HEK293 (cell line): ENCODE measurements at regions not wholly inside any gene's neighbourhood (a gene's known extent, or its start where the extent isn't known, plus 50 kb on each side); places are given as distances from the start of the nearest gene placed in this dataset.

Experiments used
- CTCF ChIA-PET: fragments of 350-600 bp; formaldehyde crosslinking; extraction: SDS; loops from one replicate; lab custom pipeline; 2021; ENCODE audit warnings: antibody characterized with exemption; lab: Yijun Ruan, JAX
- POLR2A ChIA-PET: fragments of 300-600 bp; formaldehyde crosslinking; extraction: SDS; loops from one replicate; lab custom pipeline; 2020; ENCODE audit warnings: antibody characterized with exemption, inconsistent platforms; lab: Yijun Ruan, JAX
- H3K27ac ChIP-seq: fragments of 200-500 bp; sonication (Bioruptor generic); 2 replicates; pipeline ENCODE4 v1.5.1; 2014; ENCODE audit warnings: low read depth, low read length, control low read depth, inconsistent platforms; ENCODE audit errors: extremely low read depth
- H3K36me3 ChIP-seq, 2 experiments: fragments of 200-500 bp in 1 of 2; sonication (Bioruptor generic) in 1 of 2; 1 replicate in 1 of 2; 2 replicates in 1 of 2; pipeline ENCODE4 v1.5.1; 2014 to 2017; ENCODE audit warnings: inconsistent platforms in 2 of 2, low read length in 2 of 2; ENCODE audit not compliant: control insufficient read depth in 2 of 2, insufficient read depth in 1 of 2
- H3K4me1 ChIP-seq: fragments of 200-500 bp; sonication (Bioruptor generic); 2 replicates; pipeline ENCODE4 v1.5.1; 2014; ENCODE audit warnings: mild to moderate bottlenecking, low read length, inconsistent platforms; ENCODE audit not compliant: control insufficient read depth, insufficient read depth
- H3K4me3 ChIP-seq: 2 replicates; pipeline ENCODE4 v1.5.1; 2011; ENCODE audit warnings: low read depth, mild to moderate bottlenecking, control low read depth, low read length, moderate library complexity
- H3K9me3 ChIP-seq: fragments of 200-500 bp; sonication (Bioruptor generic); 2 replicates; pipeline ENCODE4 v1.5.1; 2014; ENCODE audit warnings: low read depth, low read length, inconsistent platforms; ENCODE audit not compliant: control insufficient read depth, insufficient read depth
- BCL11A ChIP-seq: fragments of 450-650 bp; formaldehyde crosslinking; IDR thresholded peaks from 2 replicates; pipeline ENCODE4 v1.5.1; 2016; ENCODE audit warnings: low read depth, missing biosample characterization, missing genetic modification characterization
- SCRT2 ChIP-seq: fragments of 450-650 bp; formaldehyde crosslinking; IDR thresholded peaks from 2 replicates; pipeline ENCODE4 v1.5.1; 2016; ENCODE audit warnings: missing biosample characterization, missing genetic modification characterization
- ZBTB20 ChIP-seq: fragments of 450-650 bp; formaldehyde crosslinking; IDR thresholded peaks from 2 replicates; pipeline ENCODE4 v1.5.1; 2016; ENCODE audit warnings: missing biosample characterization, missing genetic modification characterization
- ZBTB8A ChIP-seq: fragments of 450-650 bp; formaldehyde crosslinking; IDR thresholded peaks from 2 replicates; pipeline ENCODE4 v1.5.1; 2016; ENCODE audit warnings: missing biosample characterization, missing genetic modification characterization
- ZFHX2 ChIP-seq: fragments of 450-650 bp; formaldehyde crosslinking; conservative IDR thresholded peaks from 2 replicates; pipeline ENCODE4 v1.5.1; 2016; ENCODE audit warnings: missing biosample characterization, missing genetic modification characterization
- ZNF112 ChIP-seq: fragments of 450-650 bp; formaldehyde crosslinking; IDR thresholded peaks from 2 replicates; pipeline ENCODE4 v1.5.0; 2017; ENCODE audit warnings: missing biosample characterization, missing genetic modification characterization
- ZNF211 ChIP-seq: fragments of 450-650 bp; formaldehyde crosslinking; IDR thresholded peaks from 2 replicates; pipeline ENCODE4 v1.5.1; 2016; ENCODE audit warnings: low read depth, missing biosample characterization, missing genetic modification characterization
- ZNF239 ChIP-seq: fragments of 450-650 bp; formaldehyde crosslinking; IDR thresholded peaks from 2 replicates; pipeline ENCODE4 v1.5.1; 2016; ENCODE audit warnings: missing biosample characterization, missing genetic modification characterization
- ZNF248 ChIP-seq: fragments of 450-650 bp; formaldehyde crosslinking; IDR thresholded peaks from 2 replicates; pipeline ENCODE4 v1.5.1; 2017; ENCODE audit warnings: missing biosample characterization, missing genetic modification characterization
- ZNF274 ChIP-seq, 2 experiments: fragments of 200-500 bp in 1 of 2; fragments of 450-650 bp in 1 of 2; sonication (Bioruptor generic) in 1 of 2; formaldehyde crosslinking in 1 of 2; IDR thresholded peaks; 2 replicates each; pipeline versions ENCODE4 v1.5.1 to v1.6.1; 2014 to 2016; ENCODE audit warnings: borderline replicate concordance in 1 of 2, inconsistent platforms in 1 of 2, low read length in 1 of 2, missing biosample characterization in 1 of 2, missing genetic modification characterization in 1 of 2
- ZNF311 ChIP-seq: fragments of 450-650 bp; formaldehyde crosslinking; IDR thresholded peaks from 2 replicates; pipeline ENCODE4 v1.5.1; 2017; ENCODE audit warnings: missing biosample characterization, missing genetic modification characterization, borderline replicate concordance
- ZNF394 ChIP-seq: fragments of 450-650 bp; formaldehyde crosslinking; IDR thresholded peaks from 2 replicates; pipeline ENCODE4 v1.5.1; 2016; ENCODE audit warnings: missing biosample characterization, missing genetic modification characterization, mild to moderate bottlenecking, moderate library complexity, borderline replicate concordance
- ZNF48 ChIP-seq: fragments of 450-650 bp; formaldehyde crosslinking; IDR thresholded peaks from 2 replicates; pipeline ENCODE4 v1.5.1; 2016; ENCODE audit warnings: missing biosample characterization, missing genetic modification characterization
- ZNF777 ChIP-seq: fragments of 450-650 bp; formaldehyde crosslinking; IDR thresholded peaks from 2 replicates; pipeline ENCODE4 v1.5.1; 2017; ENCODE audit warnings: missing biosample characterization, missing genetic modification characterization, borderline replicate concordance
- ZNF843 ChIP-seq: fragments of 450-650 bp; formaldehyde crosslinking; IDR thresholded peaks from 2 replicates; pipeline ENCODE4 v1.5.1; 2016; ENCODE audit warnings: missing biosample characterization, missing genetic modification characterization
- TF ChIP-seq, protein P1 (sequence below): fragments of 450-650 bp; formaldehyde crosslinking; IDR thresholded peaks from 2 replicates; pipeline ENCODE4 v1.5.1; 2017; ENCODE audit warnings: missing biosample characterization, missing genetic modification characterization
- TF ChIP-seq, protein P2 (sequence below): fragments of 450-650 bp; formaldehyde crosslinking; IDR thresholded peaks from 2 replicates; pipeline ENCODE4 v1.5.0; 2017; ENCODE audit warnings: missing biosample characterization, missing genetic modification characterization, borderline replicate concordance
- TF ChIP-seq, protein P3 (sequence below): fragments of 450-650 bp; formaldehyde crosslinking; IDR thresholded peaks from 2 replicates; pipeline ENCODE4 v1.5.1; 2016; ENCODE audit warnings: missing biosample characterization, missing genetic modification characterization
- TF ChIP-seq, protein P4 (sequence below): fragments of 450-650 bp; formaldehyde crosslinking; IDR thresholded peaks from 2 replicates; pipeline ENCODE4 v1.5.1; 2016; ENCODE audit warnings: missing biosample characterization, missing genetic modification characterization
- TF ChIP-seq, protein P5 (sequence below): fragments of 450-650 bp; formaldehyde crosslinking; IDR thresholded peaks from 2 replicates; pipeline ENCODE4 v1.5.1; 2016; ENCODE audit warnings: missing biosample characterization, missing genetic modification characterization, low read depth
- TF ChIP-seq, protein P6 (sequence below): fragments of 450-650 bp; formaldehyde crosslinking; IDR thresholded peaks from 2 replicates; pipeline ENCODE4 v1.5.1; 2017; ENCODE audit warnings: missing biosample characterization, missing genetic modification characterization

DNA sequence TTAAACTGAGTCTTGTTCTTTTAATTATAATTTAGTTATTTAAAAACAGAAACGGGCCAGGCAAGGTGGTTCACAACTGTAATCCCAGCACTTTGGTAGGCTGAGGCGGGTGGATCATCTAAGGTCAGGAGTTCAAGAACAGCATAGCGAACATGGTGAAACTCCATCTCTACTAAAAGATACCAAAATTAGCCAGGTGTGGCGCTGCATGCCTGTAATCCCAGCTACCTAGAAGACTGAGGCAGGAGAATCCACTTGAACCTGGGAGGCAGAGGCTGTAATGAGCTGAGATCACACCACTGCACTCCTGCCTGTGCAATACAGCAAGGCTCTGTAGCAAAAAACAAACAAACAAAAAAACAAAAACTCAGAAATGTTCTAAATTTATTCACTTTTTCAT is 852.9 kb downstream of the TECRL start (continued):
- TF ChIP-seq, protein P1, sequence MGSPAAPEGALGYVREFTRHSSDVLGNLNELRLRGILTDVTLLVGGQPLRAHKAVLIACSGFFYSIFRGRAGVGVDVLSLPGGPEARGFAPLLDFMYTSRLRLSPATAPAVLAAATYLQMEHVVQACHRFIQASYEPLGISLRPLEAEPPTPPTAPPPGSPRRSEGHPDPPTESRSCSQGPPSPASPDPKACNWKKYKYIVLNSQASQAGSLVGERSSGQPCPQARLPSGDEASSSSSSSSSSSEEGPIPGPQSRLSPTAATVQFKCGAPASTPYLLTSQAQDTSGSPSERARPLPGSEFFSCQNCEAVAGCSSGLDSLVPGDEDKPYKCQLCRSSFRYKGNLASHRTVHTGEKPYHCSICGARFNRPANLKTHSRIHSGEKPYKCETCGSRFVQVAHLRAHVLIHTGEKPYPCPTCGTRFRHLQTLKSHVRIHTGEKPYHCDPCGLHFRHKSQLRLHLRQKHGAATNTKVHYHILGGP (tag by site-specific recombination) = no peak
- no peak for TF ChIP-seq ZBTB20 (tag by site-specific recombination)
- TF ChIP-seq, all 188 proteins: peak for 0

DNA sequence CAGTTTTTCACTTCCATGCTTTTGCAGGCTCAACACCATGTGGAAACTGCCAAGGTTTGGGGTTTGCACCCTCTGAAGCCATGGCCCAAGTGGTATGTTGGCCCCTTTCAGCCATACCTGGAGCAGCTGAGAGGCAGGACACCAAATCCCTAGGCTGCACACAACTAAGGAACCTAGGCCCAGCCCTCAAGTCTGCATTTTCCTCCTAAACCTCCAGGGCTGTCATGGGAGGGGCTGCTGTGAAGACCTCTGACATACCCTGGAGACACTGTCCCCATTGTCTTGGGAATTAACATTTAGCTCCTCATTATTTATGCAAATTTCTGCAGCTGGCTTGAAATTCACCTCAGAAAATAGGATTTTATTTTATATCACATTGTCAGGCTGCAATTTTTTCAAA is 856.1 kb downstream of the TECRL start:
- Histone ChIP-seq H3K27ac (no peak overlapping the region), H3K9me3 (no peaks in the 10 kb centered on the region), H3K36me3 (no peaks in the 10 kb centered on the region), H3K4me3 (no peak overlapping the region), H3K4me1 (no peaks in the 10 kb centered on the region)
- ChIA-PET POLR2A (no interaction called here), CTCF (no interaction called here)
- TF ChIP-seq, protein P2, sequence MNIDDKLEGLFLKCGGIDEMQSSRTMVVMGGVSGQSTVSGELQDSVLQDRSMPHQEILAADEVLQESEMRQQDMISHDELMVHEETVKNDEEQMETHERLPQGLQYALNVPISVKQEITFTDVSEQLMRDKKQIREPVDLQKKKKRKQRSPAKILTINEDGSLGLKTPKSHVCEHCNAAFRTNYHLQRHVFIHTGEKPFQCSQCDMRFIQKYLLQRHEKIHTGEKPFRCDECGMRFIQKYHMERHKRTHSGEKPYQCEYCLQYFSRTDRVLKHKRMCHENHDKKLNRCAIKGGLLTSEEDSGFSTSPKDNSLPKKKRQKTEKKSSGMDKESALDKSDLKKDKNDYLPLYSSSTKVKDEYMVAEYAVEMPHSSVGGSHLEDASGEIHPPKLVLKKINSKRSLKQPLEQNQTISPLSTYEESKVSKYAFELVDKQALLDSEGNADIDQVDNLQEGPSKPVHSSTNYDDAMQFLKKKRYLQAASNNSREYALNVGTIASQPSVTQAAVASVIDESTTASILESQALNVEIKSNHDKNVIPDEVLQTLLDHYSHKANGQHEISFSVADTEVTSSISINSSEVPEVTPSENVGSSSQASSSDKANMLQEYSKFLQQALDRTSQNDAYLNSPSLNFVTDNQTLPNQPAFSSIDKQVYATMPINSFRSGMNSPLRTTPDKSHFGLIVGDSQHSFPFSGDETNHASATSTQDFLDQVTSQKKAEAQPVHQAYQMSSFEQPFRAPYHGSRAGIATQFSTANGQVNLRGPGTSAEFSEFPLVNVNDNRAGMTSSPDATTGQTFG = no peak
- TF ChIP-seq BCL11A (no peak), ZNF239 (no peak)
- TF ChIP-seq, protein P3, sequence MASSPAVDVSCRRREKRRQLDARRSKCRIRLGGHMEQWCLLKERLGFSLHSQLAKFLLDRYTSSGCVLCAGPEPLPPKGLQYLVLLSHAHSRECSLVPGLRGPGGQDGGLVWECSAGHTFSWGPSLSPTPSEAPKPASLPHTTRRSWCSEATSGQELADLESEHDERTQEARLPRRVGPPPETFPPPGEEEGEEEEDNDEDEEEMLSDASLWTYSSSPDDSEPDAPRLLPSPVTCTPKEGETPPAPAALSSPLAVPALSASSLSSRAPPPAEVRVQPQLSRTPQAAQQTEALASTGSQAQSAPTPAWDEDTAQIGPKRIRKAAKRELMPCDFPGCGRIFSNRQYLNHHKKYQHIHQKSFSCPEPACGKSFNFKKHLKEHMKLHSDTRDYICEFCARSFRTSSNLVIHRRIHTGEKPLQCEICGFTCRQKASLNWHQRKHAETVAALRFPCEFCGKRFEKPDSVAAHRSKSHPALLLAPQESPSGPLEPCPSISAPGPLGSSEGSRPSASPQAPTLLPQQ (tag by site-specific recombination) = no peak

DNA sequence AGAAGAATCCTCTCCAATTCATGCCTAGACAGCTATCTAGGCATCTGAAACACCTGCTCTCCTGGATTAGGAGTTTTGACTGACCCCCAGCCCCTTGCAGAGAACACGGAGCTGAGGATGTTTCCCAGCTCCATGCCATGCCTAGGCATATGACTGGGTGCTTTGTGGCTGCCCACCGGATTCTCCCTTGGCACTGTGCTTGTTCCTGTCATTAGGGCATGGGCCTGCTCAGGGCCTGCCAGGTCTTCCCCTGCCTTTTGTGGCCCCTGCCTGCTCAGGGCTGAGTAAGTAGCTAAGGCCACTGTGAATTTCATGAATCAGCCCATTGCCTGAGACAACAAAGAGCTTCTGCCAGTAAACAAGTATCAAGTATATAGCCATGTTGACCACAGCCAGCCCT is 867.4 kb downstream of the TECRL start:
- H3K36me3 ChIP-seq = no peaks in the 10 kb centered on the region
- H3K9me3 ChIP-seq = no peaks in the 10 kb centered on the region
- TF ChIP-seq ZNF239 (no peak), ZNF394 (tag by site-specific recombination) (no peak), ZNF48 (tag by site-specific recombination) (no peak), SCRT2 (tag by site-specific recombination) (no peak), ZFHX2 (tag by site-specific recombination) (no peak), ZNF274 (IDR thresholded peaks at IDR 0.05; ENCODE audit: low read length) (no peak), ZNF274 (tag by site-specific recombination; IDR thresholded peaks at IDR 0.05; ENCODE audit: borderline replicate concordance) (no peak), ZNF248 (no peak), ZNF843 (tag by site-specific recombination) (no peak), ZNF311 (no peak), ZNF777 (tag by site-specific recombination) (no peak), ZBTB8A (no peak), ZNF112 (tag by site-specific recombination) (no peak), ZNF211 (tag by site-specific recombination) (no peak)
- TF ChIP-seq, protein P4, sequence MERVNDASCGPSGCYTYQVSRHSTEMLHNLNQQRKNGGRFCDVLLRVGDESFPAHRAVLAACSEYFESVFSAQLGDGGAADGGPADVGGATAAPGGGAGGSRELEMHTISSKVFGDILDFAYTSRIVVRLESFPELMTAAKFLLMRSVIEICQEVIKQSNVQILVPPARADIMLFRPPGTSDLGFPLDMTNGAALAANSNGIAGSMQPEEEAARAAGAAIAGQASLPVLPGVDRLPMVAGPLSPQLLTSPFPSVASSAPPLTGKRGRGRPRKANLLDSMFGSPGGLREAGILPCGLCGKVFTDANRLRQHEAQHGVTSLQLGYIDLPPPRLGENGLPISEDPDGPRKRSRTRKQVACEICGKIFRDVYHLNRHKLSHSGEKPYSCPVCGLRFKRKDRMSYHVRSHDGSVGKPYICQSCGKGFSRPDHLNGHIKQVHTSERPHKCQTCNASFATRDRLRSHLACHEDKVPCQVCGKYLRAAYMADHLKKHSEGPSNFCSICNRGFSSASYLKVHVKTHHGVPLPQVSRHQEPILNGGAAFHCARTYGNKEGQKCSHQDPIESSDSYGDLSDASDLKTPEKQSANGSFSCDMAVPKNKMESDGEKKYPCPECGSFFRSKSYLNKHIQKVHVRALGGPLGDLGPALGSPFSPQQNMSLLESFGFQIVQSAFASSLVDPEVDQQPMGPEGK (tag by site-specific recombination) = no peak
- TF ChIP-seq, protein P5, sequence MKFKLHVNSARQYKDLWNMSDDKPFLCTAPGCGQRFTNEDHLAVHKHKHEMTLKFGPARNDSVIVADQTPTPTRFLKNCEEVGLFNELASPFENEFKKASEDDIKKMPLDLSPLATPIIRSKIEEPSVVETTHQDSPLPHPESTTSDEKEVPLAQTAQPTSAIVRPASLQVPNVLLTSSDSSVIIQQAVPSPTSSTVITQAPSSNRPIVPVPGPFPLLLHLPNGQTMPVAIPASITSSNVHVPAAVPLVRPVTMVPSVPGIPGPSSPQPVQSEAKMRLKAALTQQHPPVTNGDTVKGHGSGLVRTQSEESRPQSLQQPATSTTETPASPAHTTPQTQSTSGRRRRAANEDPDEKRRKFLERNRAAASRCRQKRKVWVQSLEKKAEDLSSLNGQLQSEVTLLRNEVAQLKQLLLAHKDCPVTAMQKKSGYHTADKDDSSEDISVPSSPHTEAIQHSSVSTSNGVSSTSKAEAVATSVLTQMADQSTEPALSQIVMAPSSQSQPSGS = no peak
- TF ChIP-seq, protein P6, sequence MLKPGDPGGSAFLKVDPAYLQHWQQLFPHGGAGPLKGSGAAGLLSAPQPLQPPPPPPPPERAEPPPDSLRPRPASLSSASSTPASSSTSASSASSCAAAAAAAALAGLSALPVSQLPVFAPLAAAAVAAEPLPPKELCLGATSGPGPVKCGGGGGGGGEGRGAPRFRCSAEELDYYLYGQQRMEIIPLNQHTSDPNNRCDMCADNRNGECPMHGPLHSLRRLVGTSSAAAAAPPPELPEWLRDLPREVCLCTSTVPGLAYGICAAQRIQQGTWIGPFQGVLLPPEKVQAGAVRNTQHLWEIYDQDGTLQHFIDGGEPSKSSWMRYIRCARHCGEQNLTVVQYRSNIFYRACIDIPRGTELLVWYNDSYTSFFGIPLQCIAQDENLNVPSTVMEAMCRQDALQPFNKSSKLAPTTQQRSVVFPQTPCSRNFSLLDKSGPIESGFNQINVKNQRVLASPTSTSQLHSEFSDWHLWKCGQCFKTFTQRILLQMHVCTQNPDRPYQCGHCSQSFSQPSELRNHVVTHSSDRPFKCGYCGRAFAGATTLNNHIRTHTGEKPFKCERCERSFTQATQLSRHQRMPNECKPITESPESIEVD (tag by site-specific recombination) = no peak
- H3K4me3 ChIP-seq = no peak overlapping the region
- no peak overlapping the region for H3K27ac ChIP-seq
- ChIA-PET CTCF (no interaction called here), POLR2A (no interaction called here)
- H3K4me1 ChIP-seq = no peaks in the 10 kb centered on the region
